Sigmoid colon (tissue), 6 donors: ENCODE measurements at regions not wholly inside any gene's neighbourhood (a gene's known extent, or its start where the extent isn't known, plus 50 kb on each side); places are given as distances from the start of the nearest gene placed in this dataset.

Experiments used
- DNase-seq: peaks from one replicate; pipeline ENCODE4 v3.0.0-alpha.2; 2019
- H3K27ac ChIP-seq, 4 donors: fragments of 200-600 bp; sonication (generic); one replicate each; pipeline ENCODE4 v1.5.1; 2016 to 2019; ENCODE audit warnings: mild to moderate bottlenecking in 1 of 4
- H3K27me3 ChIP-seq, 3 donors: fragments of 200-600 bp; sonication (generic); one replicate each; pipeline ENCODE4 v1.5.1; 2019; ENCODE audit warnings: mild to moderate bottlenecking in 1 of 3
- H3K36me3 ChIP-seq, 4 donors: fragments of 200-600 bp; sonication (generic); one replicate each; pipeline ENCODE4 v1.5.1; 2016 to 2019
- H3K4me1 ChIP-seq, 4 donors: fragments of 200-600 bp; sonication (generic); one replicate each; pipeline ENCODE4 v1.5.1; 2017 to 2019
- H3K4me3 ChIP-seq, 4 donors: fragments of 200-600 bp; sonication (generic); one replicate each; pipeline ENCODE4 v1.5.1; 2017 to 2019; ENCODE audit warnings: mild to moderate bottlenecking in 2 of 4, moderate library complexity in 1 of 4
- H3K9me3 ChIP-seq, 4 donors: fragments of 200-600 bp in 3 of 4; sonication (generic) in 3 of 4; one replicate each; pipeline versions ENCODE4 v1.5.1 to v1.6.1; 2013 to 2019
- EP300 ChIP-seq, 4 donors: sonication (generic); formaldehyde crosslinking; IDR thresholded peaks; one replicate each; pipeline ENCODE4 v1.6.1; 2017; ENCODE audit warnings: antibody characterized with exemption in 4 of 4
- POLR2A ChIP-seq, 2 donors: fragments of 450-650 bp; IDR thresholded peaks; one replicate each; pipeline ENCODE4 v1.6.1; 2016; ENCODE audit warnings: antibody characterized with exemption in 2 of 2, mild to moderate bottlenecking in 2 of 2, moderate library complexity in 2 of 2
- POLR2AphosphoS5 ChIP-seq, 4 donors: sonication (generic); formaldehyde crosslinking; IDR thresholded peaks; one replicate each; pipeline ENCODE4 v1.6.1; 2017; ENCODE audit warnings: antibody characterized with exemption in 4 of 4
- WGBS, 2 donors: extraction: QIAGEN DNeasy Blood & Tissue Kit; methylation state at CpG; one replicate each; pipeline ENCODE4 v1.1.7; 2013; 5-methylcytosine and 5-hydroxymethylcytosine counted together
- intact Hi-C: fragments of 100-400 bp; cut with DNase I; formaldehyde crosslinking; loops from one replicate; pipeline ENCODE4 v1.15.1; 2023
- TF ChIP-seq, protein P1 (sequence below), 4 experiments: fragments of 450-650 bp in 3 of 4; fragments of 200-600 bp in 1 of 4; IDR thresholded peaks; one replicate each; pipeline ENCODE4 v1.5.1; 2016 to 2019; ENCODE audit warnings: antibody characterized with exemption in 4 of 4, mild to moderate bottlenecking in 3 of 4, moderate library complexity in 2 of 4
- donor health status: healthy with polysubstance abuse.
- donor health status: healthy.

DNA sequence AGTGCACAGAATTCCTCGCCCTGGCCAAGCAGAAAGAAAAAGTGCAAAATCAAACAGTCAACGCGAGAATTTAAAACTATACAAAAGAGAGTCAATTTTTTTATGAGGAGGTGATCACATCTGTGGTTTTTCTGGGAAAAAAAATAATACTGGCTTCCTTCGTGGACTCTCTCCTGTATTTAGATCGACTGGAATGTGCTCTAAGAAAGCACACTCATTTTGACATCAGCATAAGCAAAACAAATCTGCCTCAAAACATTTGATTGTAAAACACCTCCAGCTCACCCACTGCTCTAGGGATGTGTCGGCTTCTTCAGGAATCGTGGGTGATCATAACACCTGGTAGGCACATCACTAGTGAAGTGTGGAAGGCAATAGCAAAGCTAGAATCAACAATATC, 417.4 kb upstream of the FAT1 start:
- Histone ChIP-seq H3K27me3 (no peaks in the 10 kb centered on the region), H3K36me3 (no peaks in the 10 kb centered on the region), H3K4me1 (no peaks in the 10 kb centered on the region), H3K9me3 (no peaks in the 10 kb centered on the region), H3K4me3 (no peak overlapping the region), H3K27ac (no peak overlapping the region)
- intact Hi-C loops = no loop called here
- 85 to 87% methylated on average over 7 of the region's 7 CpGs for WGBS, 2 donors
- no peak for DNase-seq
- no peak for TF ChIP-seq POLR2A (IDR thresholded peaks at IDR 0.05)
- TF ChIP-seq EP300 (IDR thresholded peaks at IDR 0.05) = no peak

DNA sequence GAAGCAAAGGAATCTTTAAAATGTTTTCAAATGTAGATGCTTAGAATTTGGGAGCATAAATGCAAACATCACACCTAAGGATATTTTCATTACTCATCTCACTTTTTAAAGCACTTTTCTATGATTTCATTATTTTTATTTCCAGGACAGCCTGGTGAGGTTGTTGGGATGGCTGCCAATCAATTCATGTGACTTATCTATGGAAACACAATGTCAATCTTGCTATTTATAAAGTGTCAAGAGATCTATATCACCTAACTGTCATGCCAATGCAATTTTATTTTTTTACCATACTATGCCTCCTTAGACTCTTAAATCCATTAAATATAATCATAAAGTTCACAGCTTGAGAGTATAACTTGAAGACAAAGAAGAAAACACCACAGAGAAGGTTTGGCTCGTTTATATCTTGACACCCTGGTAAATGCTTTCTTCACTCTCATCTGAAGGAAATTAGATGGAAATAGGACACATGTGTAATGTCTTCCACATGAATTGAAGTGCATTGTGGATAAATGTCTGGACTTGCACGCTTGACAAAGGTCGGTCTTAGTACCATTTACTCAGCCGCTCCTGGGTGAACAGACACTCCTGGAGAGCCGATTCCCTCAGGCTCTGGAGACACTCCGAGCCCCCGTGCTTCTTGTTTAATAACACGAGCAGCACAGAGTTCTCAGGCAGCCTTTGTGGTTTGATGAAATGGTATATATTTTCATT, 425.7 kb upstream of the FAT1 start:
- intact Hi-C loops = no loop called here
- WGBS, 2 donors = 78 to 90% methylated on average over 8 of the region's 8 CpGs
- Histone ChIP-seq H3K27ac (no peak overlapping the region), H3K9me3 (no peaks in the 10 kb centered on the region), H3K36me3 (no peaks in the 10 kb centered on the region), H3K27me3 (no peaks in the 10 kb centered on the region), H3K4me3 (no peak overlapping the region), H3K4me1 (no peaks in the 10 kb centered on the region)
- TF ChIP-seq, protein P1, sequence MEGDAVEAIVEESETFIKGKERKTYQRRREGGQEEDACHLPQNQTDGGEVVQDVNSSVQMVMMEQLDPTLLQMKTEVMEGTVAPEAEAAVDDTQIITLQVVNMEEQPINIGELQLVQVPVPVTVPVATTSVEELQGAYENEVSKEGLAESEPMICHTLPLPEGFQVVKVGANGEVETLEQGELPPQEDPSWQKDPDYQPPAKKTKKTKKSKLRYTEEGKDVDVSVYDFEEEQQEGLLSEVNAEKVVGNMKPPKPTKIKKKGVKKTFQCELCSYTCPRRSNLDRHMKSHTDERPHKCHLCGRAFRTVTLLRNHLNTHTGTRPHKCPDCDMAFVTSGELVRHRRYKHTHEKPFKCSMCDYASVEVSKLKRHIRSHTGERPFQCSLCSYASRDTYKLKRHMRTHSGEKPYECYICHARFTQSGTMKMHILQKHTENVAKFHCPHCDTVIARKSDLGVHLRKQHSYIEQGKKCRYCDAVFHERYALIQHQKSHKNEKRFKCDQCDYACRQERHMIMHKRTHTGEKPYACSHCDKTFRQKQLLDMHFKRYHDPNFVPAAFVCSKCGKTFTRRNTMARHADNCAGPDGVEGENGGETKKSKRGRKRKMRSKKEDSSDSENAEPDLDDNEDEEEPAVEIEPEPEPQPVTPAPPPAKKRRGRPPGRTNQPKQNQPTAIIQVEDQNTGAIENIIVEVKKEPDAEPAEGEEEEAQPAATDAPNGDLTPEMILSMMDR (IDR thresholded peaks at IDR 0.05) = no peak
- no peak for TF ChIP-seq POLR2AphosphoS5 (IDR thresholded peaks at IDR 0.05)
- TF ChIP-seq EP300 (IDR thresholded peaks at IDR 0.05) = no peak
- TF ChIP-seq POLR2A (IDR thresholded peaks at IDR 0.05) = no peak
- no peak for DNase-seq

DNA sequence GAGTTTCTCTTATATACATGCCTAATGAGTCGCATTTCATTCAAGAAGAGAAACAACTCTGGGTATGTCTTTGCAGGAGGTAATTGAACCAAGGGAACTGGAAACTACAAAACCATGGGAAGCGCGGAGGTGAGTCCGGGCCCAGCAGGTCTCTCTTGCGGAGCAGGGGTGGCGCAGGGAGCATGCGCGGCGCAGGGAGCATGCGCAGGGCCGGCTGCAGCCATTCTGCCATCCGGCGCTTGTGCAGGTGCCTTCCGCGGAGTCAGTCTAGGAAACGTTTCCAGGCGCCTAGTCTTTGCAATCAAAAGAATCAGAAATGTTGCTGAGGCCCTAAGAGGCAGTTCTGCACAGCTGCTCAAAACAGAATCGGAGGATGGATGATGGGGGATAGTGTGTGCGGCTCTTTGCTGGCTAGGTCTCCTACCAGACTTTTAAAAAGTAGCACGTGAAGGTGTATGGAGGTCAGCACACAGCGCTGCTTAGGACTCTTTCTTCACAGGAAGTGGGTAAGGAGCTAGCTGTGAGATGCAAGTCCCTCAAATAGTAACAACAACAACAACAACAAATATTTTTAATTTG, 433.8 kb upstream of the FAT1 start:
- intact Hi-C loops = no loop called here
- no peaks in the 10 kb centered on the region for H3K9me3 ChIP-seq
- no peaks in the 10 kb centered on the region for H3K36me3 ChIP-seq
- no peak for DNase-seq
- H3K4me3 ChIP-seq = no peak overlapping the region
- H3K4me1 ChIP-seq = no peaks in the 10 kb centered on the region
- TF ChIP-seq EP300 (IDR thresholded peaks at IDR 0.05) (no peak), POLR2A (IDR thresholded peaks at IDR 0.05) (no peak), POLR2AphosphoS5 (IDR thresholded peaks at IDR 0.05) (no peak)
- TF ChIP-seq, protein P1 (IDR thresholded peaks at IDR 0.05) = no peak
- WGBS, 2 donors = 97% methylated on average over 21 of the region's 21 CpGs
- no peak overlapping the region for H3K27ac ChIP-seq
- no peaks in the 10 kb centered on the region for H3K27me3 ChIP-seq

DNA sequence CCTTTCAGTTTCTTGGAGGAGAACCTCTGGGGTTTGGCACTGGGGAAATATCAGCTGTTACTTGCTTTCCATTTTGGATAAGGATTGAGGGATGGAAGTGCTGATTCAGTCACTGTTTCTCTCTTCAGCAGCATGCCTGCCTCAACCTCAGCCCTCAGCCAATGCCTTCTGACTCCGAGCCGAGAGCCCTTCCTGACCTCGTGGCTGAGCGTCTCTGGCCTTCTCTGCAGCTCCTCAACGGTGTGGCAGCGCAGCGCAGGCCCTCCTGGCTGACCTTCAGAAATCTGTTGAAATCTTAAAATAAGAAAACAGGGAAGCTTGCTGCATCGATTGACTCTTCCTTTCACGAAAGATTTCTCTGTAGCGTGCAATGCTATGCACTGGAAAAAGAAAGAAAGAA, 434.3 kb upstream of the FAT1 start:
- Histone ChIP-seq H3K27me3 (no peaks in the 10 kb centered on the region), H3K9me3 (no peaks in the 10 kb centered on the region), H3K4me3 (no peak overlapping the region), H3K27ac (no peak overlapping the region), H3K36me3 (no peaks in the 10 kb centered on the region), H3K4me1 (no peaks in the 10 kb centered on the region)
- DNase-seq = no peak
- 91 to 93% methylated on average over 10 of the region's 10 CpGs for WGBS, 2 donors
- intact Hi-C loops = no loop called here
- no peak for TF ChIP-seq POLR2A (IDR thresholded peaks at IDR 0.05)
- no peak for TF ChIP-seq POLR2AphosphoS5 (IDR thresholded peaks at IDR 0.05)
- TF ChIP-seq, protein P1 (IDR thresholded peaks at IDR 0.05) = no peak
- TF ChIP-seq EP300 (IDR thresholded peaks at IDR 0.05) = no peak

DNA sequence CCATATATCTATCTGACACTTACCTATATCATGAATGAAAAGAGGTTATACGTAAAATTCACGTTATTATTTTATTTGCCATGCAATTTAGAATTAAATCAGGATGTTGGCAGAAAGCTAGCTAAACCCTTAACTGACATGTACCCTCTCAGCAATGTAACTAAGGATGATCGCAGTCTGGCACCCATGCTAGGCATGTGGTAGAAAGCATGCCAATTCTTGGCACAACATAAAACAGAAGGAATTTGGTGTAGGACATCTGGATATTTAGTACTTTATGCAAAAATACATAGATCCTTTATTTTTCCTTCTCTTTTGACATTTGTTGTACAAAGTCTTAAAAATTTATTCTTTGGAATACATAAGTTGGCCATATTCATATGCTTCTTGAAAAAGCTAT, 436.8 kb upstream of the FAT1 start:
- DNase-seq = no peak
- 90% methylated on average over 3 of the region's 3 CpGs for WGBS, 2 donors

More for the DNA sequence above, 436.8 kb upstream of the FAT1 start:
- Histone ChIP-seq H3K36me3 (no peaks in the 10 kb centered on the region), H3K9me3 (no peaks in the 10 kb centered on the region), H3K4me1 (no peaks in the 10 kb centered on the region), H3K4me3 (no peak overlapping the region), H3K27ac (no peak overlapping the region), H3K27me3 (no peaks in the 10 kb centered on the region)
- intact Hi-C loops = no loop called here
- no peak for TF ChIP-seq EP300 (IDR thresholded peaks at IDR 0.05)
- no peak for TF ChIP-seq POLR2A (IDR thresholded peaks at IDR 0.05)
- no peak for TF ChIP-seq POLR2AphosphoS5 (IDR thresholded peaks at IDR 0.05)
- TF ChIP-seq, protein P1 (IDR thresholded peaks at IDR 0.05) = no peak
